ENCODE measurements at regions not wholly inside any gene's neighbourhood (a gene's known extent, or its start where the extent isn't known, plus 50 kb on each side); places are given as distances from the start of the nearest gene placed in this dataset.

- peaks cover 12% of the 10 kb centered on the region for H3K27me3 Mint-ChIP-seq
- no peak for DNase-seq
- Histone ChIP-seq H2AFZ (ENCODE audit: insufficient read depth, low read depth, low read length, poor library complexity, severe bottlenecking) (no peak overlapping the region), H3K4me3 (ENCODE audit: control extremely low read depth in 1 of 5, extremely low read depth in 1 of 5, insufficient read depth in 1 of 5, low read depth in 2 of 5, low read length in 4 of 5) (no peak overlapping the region), H3K36me3 (replicated peaks in 1 of 2; ENCODE audit: control extremely low read depth in 1 of 2, control insufficient read depth in 1 of 2, extremely low read depth in 1 of 2, insufficient read depth in 2 of 2, low read length in 1 of 2) (no peaks in the 10 kb centered on the region), H3K9ac (ENCODE audit: low read length) (no peak overlapping the region), H3K9me3 (ENCODE audit: control extremely low read depth in 1 of 3, control insufficient read depth in 2 of 3, insufficient read depth in 1 of 3, low read length in 2 of 3) (peaks cover 0 to 6% (median 0%) of the 10 kb centered on the region in 3 donors), H3K27ac (ENCODE audit: low read length in 2 of 2) (no peak overlapping the region), H3K79me2 (ENCODE audit: control insufficient read depth, insufficient read depth, low read length) (no peaks in the 10 kb centered on the region), H3K27me3 (replicated peaks in 1 of 4; ENCODE audit: control extremely low read depth in 1 of 4, control insufficient read depth in 3 of 4, insufficient read depth in 4 of 4, low read length in 3 of 4) (no peaks in the 10 kb centered on the region), H3K4me1 (ENCODE audit: control insufficient read depth in 2 of 2, insufficient read depth in 2 of 2, low read length in 2 of 2) (no peaks in the 10 kb centered on the region), H3K4me2 (replicated peaks; ENCODE audit: low read depth, low read length, poor library complexity, severe bottlenecking) (no peak overlapping the region), H4K20me1 (ENCODE audit: control insufficient read depth, insufficient read depth, low read length, poor library complexity, severe bottlenecking) (no peaks in the 10 kb centered on the region)
- H3K4me3 Mint-ChIP-seq, result no peak overlapping the region
- POLR2A ChIA-PET, result no interaction called here
- 93% methylated on average over 6 of the region's 7 CpGs for WGBS (ENCODE audit: insufficient coverage)
- CTCF ChIA-PET, result no interaction called here
- TF ChIP-seq CTCF (IDR thresholded peaks at IDR 0.05) (no peak), EZH2 (IDR thresholded peaks at IDR 0.05; ENCODE audit: borderline replicate concordance, insufficient read depth, low read depth, low read length, poor library complexity, severe bottlenecking) (no peak)
- no peak overlapping the region for H3K27ac Mint-ChIP-seq
- H3K9me3 Mint-ChIP-seq (ENCODE audit: insufficient read depth), result no peaks in the 10 kb centered on the region
- ATAC-seq (ENCODE audit: low read depth), result no peak
- H3K4me1 Mint-ChIP-seq, result no peaks in the 10 kb centered on the region
- intact Hi-C loops (cut with micrococcal nuclease), result no loop called here
These were observed 810.7 kb downstream of the TBC1D22A start for GRCh38 chr22:47573141-47573540.

- H3K4me1 Mint-ChIP-seq, result no peaks in the 10 kb centered on the region
- intact Hi-C loops (cut with micrococcal nuclease), result no loop called here
- H3K9me3 Mint-ChIP-seq (ENCODE audit: insufficient read depth), result no peaks in the 10 kb centered on the region
- ChIA-PET POLR2A (no interaction called here), CTCF (no interaction called here)
- TF ChIP-seq EZH2 (IDR thresholded peaks at IDR 0.05; ENCODE audit: borderline replicate concordance, insufficient read depth, low read depth, low read length, poor library complexity, severe bottlenecking), result no peak
- peaks cover 8% of the 10 kb centered on the region for H3K27me3 Mint-ChIP-seq
- H3K27ac ChIP-seq (ENCODE audit: low read length in 2 of 2), result no peak overlapping the region
- ATAC-seq (ENCODE audit: low read depth), result no peak
- H3K4me1 ChIP-seq (ENCODE audit: control insufficient read depth in 2 of 2, insufficient read depth in 2 of 2, low read length in 2 of 2), result no peaks in the 10 kb centered on the region
- no peak for DNase-seq
- H3K27ac Mint-ChIP-seq, result no peak overlapping the region
- H3K4me2 ChIP-seq (replicated peaks; ENCODE audit: low read depth, low read length, poor library complexity, severe bottlenecking), result no peak overlapping the region
- H2AFZ ChIP-seq (ENCODE audit: insufficient read depth, low read depth, low read length, poor library complexity, severe bottlenecking), result no peak overlapping the region
- WGBS (ENCODE audit: insufficient coverage), result 93% methylated on average over 8 of the region's 12 CpGs
- no peak overlapping the region for H3K4me3 Mint-ChIP-seq
- no peak overlapping the region for H3K4me3 ChIP-seq (ENCODE audit: control extremely low read depth in 1 of 5, extremely low read depth in 1 of 5, insufficient read depth in 1 of 5, low read depth in 2 of 5, low read length in 4 of 5)
- peaks cover 0 to 7% (median 0%) of the 10 kb centered on the region in 3 donors for H3K9me3 ChIP-seq (ENCODE audit: control extremely low read depth in 1 of 3, control insufficient read depth in 2 of 3, insufficient read depth in 1 of 3, low read length in 2 of 3)
- H4K20me1 ChIP-seq (ENCODE audit: control insufficient read depth, insufficient read depth, low read length, poor library complexity, severe bottlenecking), result no peaks in the 10 kb centered on the region
- H3K36me3 ChIP-seq (replicated peaks in 1 of 2; ENCODE audit: control extremely low read depth in 1 of 2, control insufficient read depth in 1 of 2, extremely low read depth in 1 of 2, insufficient read depth in 2 of 2, low read length in 1 of 2), result no peaks in the 10 kb centered on the region
- no peaks in the 10 kb centered on the region for H3K27me3 ChIP-seq (replicated peaks in 1 of 4; ENCODE audit: control extremely low read depth in 1 of 4, control insufficient read depth in 3 of 4, insufficient read depth in 4 of 4, low read length in 3 of 4)
- H3K9ac ChIP-seq (ENCODE audit: low read length), result no peak overlapping the region
- no peaks in the 10 kb centered on the region for H3K79me2 ChIP-seq (ENCODE audit: control insufficient read depth, insufficient read depth, low read length)
These were observed 810.0 kb downstream of the TBC1D22A start for GRCh38 chr22:47572443-47572842.
